Vagina (tissue), 2 donors: ENCODE measurements at regions not wholly inside any gene's neighbourhood (a gene's known extent, or its start where the extent isn't known, plus 50 kb on each side); places are given as distances from the start of the nearest gene placed in this dataset.

Experiments used
- DNase-seq, 2 donors: peaks; one replicate each; pipeline ENCODE4 v3.0.0-alpha.2; 2017; ENCODE audit errors: extremely low spot score in 2 of 2
- H3K27ac ChIP-seq: fragments of 200-600 bp; sonication (generic); one replicate; pipeline ENCODE4 v1.5.1; 2019
- H3K27me3 ChIP-seq: fragments of 200-600 bp; sonication (generic); one replicate; pipeline ENCODE4 v1.5.1; 2019
- H3K36me3 ChIP-seq, 2 donors: fragments of 200-600 bp; sonication (generic); one replicate each; pipeline ENCODE4 v1.5.1; 2017 to 2019
- H3K4me1 ChIP-seq: fragments of 200-600 bp; sonication (generic); one replicate; pipeline ENCODE4 v1.5.1; 2019
- H3K4me3 ChIP-seq, 2 donors: fragments of 200-600 bp; sonication (generic); 1 replicate in 1 of 2; 2 replicates in 1 of 2; pipeline ENCODE4 v1.5.1; 2016 to 2019
- H3K9me3 ChIP-seq: fragments of 200-600 bp; sonication (generic); one replicate; pipeline ENCODE4 v1.5.1; 2019
- POLR2A ChIP-seq, 2 donors: fragments of 450-650 bp; IDR thresholded peaks; one replicate each; pipeline ENCODE4 v1.6.1; 2017; ENCODE audit warnings: antibody characterized with exemption in 2 of 2, mild to moderate bottlenecking in 2 of 2, moderate library complexity in 2 of 2
- POLR2AphosphoS5 ChIP-seq, 2 donors: sonication (generic); formaldehyde crosslinking; IDR thresholded peaks; one replicate each; pipeline ENCODE4 v1.9.0; 2017; ENCODE audit warnings: antibody characterized with exemption in 2 of 2, mild to moderate bottlenecking in 2 of 2, low read depth in 1 of 2; ENCODE audit not compliant: insufficient read depth in 1 of 2
- intact Hi-C: fragments of 100-400 bp; cut with DNase I; formaldehyde crosslinking; loops from one replicate; pipeline ENCODE4 v1.15.1; 2023
- TF ChIP-seq, protein P1 (sequence below), 3 experiments: fragments of 450-650 bp in 2 of 3; fragments of 200-600 bp in 1 of 3; sonication (generic) in 1 of 3; IDR thresholded peaks; one replicate each; pipeline ENCODE4 v1.5.1; 2017 to 2019; ENCODE audit warnings: antibody characterized with exemption in 3 of 3, mild to moderate bottlenecking in 2 of 3, moderate library complexity in 2 of 3

DNA sequence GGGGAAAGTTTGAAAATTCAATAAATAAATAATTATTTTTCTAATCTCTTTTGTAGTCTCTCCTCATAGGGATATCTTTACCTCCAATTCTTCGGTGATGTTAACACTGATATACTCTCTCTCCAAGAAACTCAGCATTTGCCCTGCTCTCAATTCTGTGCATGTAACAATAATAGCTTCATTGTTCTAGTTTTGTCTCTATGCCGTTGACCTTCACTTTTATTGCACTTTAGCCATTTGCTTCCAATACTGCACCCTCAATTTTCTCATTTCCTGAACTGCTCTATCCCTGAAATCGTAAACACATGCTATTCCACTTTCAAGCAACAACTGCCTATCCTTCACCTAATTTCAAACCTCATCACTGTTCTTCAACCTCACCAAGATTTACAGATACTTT is 645.0 kb downstream of the C12orf50 start:
- no peak for TF ChIP-seq POLR2A (IDR thresholded peaks at IDR 0.05)
- TF ChIP-seq POLR2AphosphoS5 (IDR thresholded peaks at IDR 0.05; ENCODE audit: insufficient read depth in 1 of 2, low read depth in 1 of 2) = no peak
- TF ChIP-seq, protein P1, sequence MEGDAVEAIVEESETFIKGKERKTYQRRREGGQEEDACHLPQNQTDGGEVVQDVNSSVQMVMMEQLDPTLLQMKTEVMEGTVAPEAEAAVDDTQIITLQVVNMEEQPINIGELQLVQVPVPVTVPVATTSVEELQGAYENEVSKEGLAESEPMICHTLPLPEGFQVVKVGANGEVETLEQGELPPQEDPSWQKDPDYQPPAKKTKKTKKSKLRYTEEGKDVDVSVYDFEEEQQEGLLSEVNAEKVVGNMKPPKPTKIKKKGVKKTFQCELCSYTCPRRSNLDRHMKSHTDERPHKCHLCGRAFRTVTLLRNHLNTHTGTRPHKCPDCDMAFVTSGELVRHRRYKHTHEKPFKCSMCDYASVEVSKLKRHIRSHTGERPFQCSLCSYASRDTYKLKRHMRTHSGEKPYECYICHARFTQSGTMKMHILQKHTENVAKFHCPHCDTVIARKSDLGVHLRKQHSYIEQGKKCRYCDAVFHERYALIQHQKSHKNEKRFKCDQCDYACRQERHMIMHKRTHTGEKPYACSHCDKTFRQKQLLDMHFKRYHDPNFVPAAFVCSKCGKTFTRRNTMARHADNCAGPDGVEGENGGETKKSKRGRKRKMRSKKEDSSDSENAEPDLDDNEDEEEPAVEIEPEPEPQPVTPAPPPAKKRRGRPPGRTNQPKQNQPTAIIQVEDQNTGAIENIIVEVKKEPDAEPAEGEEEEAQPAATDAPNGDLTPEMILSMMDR (IDR thresholded peaks at IDR 0.05) = no peak
- Histone ChIP-seq H3K27me3 (no peaks in the 10 kb centered on the region), H3K27ac (no peak overlapping the region), H3K36me3 (no peaks in the 10 kb centered on the region), H3K9me3 (no peaks in the 10 kb centered on the region), H3K4me1 (no peaks in the 10 kb centered on the region), H3K4me3 (no peak overlapping the region)
- intact Hi-C loops = no loop called here
- DNase-seq = no peak

DNA sequence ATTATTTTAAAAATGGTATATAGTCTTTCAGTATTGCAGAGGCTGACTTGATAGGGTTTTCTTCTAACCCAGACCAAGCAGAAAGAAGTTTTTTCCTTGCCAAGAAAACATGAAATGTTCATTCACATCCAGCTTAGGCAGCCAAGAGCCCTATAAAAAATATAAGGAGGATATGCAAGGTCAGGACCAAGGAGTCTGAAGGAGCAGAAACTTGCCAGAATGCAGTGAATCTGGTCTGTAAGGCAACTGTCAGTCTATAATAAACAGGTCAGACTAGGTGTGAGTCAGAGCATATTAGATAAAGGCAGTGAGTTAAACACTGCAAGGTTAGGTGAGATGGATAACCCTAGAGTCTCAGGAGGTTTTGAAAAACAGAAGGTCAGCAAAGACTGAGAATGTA is 645.5 kb downstream of the C12orf50 start:
- Histone ChIP-seq H3K27me3 (no peaks in the 10 kb centered on the region), H3K27ac (no peak overlapping the region), H3K9me3 (no peaks in the 10 kb centered on the region), H3K36me3 (no peaks in the 10 kb centered on the region), H3K4me3 (no peak overlapping the region), H3K4me1 (no peaks in the 10 kb centered on the region)
- DNase-seq = no peak
- TF ChIP-seq POLR2A (IDR thresholded peaks at IDR 0.05) (no peak), POLR2AphosphoS5 (IDR thresholded peaks at IDR 0.05; ENCODE audit: insufficient read depth in 1 of 2, low read depth in 1 of 2) (no peak)
- TF ChIP-seq, protein P1 (IDR thresholded peaks at IDR 0.05) = no peak
- intact Hi-C loops = no loop called here

DNA sequence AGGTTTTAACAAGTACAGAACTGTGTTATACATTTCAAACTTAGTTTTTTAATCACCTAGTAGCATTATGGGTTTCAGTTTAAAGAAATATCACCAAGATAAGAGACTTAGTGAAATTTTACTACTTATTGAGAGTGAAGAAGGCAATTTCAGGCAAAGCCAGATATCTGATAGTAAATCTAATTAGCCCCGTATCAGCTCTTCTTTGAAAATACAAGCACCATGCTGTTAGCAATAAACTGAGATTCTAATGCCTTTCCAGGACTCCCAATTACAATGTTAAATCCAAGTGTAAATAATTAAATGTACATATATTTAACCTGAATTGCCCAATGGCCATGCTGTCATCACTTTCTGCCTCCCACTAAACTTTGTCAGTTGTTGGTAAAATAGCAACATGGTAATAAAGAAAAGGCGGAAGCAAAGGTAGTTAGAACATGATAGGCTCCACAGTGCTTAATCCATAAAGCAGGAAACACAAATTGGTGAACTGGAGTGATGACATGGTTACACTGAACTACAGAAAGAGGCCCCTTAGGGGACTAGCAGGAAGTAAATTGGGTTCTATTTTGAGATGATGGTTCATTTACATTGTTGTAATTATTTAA is 646.1 kb downstream of the C12orf50 start:
- intact Hi-C loops = no loop called here
- Histone ChIP-seq H3K27ac (no peak overlapping the region), H3K9me3 (no peaks in the 10 kb centered on the region), H3K36me3 (no peaks in the 10 kb centered on the region), H3K4me1 (no peaks in the 10 kb centered on the region), H3K27me3 (no peaks in the 10 kb centered on the region), H3K4me3 (no peak overlapping the region)
- TF ChIP-seq POLR2A (IDR thresholded peaks at IDR 0.05) = no peak
- no peak for TF ChIP-seq POLR2AphosphoS5 (IDR thresholded peaks at IDR 0.05; ENCODE audit: insufficient read depth in 1 of 2, low read depth in 1 of 2)
- TF ChIP-seq, protein P1 (IDR thresholded peaks at IDR 0.05) = no peak
- DNase-seq = no peak

DNA sequence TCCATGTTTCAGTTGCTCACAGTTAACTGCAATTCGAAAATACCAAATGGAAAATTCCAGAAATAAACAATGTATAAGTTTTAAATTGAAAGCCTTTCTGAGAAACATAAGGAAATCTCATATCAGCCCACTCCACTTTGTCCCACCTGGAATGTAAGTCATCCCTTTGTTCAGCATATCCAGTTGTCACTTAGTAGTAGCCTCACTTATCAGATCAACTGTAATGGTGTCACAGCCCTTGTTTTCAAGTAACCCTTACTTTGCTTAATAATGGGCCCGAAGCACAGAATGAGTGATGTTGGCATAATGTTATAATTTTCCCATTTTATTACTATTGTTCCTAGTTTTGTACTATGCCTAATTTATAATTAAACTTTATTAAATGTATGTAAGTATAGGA is 646.8 kb downstream of the C12orf50 start:
- Histone ChIP-seq H3K36me3 (no peaks in the 10 kb centered on the region), H3K9me3 (no peaks in the 10 kb centered on the region), H3K27me3 (no peaks in the 10 kb centered on the region), H3K4me3 (no peak overlapping the region), H3K27ac (no peak overlapping the region), H3K4me1 (no peaks in the 10 kb centered on the region)
- no peak for DNase-seq
- intact Hi-C loops = no loop called here
- TF ChIP-seq, protein P1 (IDR thresholded peaks at IDR 0.05) = no peak
- TF ChIP-seq POLR2AphosphoS5 (IDR thresholded peaks at IDR 0.05; ENCODE audit: insufficient read depth in 1 of 2, low read depth in 1 of 2) (no peak), POLR2A (IDR thresholded peaks at IDR 0.05) (no peak)

DNA sequence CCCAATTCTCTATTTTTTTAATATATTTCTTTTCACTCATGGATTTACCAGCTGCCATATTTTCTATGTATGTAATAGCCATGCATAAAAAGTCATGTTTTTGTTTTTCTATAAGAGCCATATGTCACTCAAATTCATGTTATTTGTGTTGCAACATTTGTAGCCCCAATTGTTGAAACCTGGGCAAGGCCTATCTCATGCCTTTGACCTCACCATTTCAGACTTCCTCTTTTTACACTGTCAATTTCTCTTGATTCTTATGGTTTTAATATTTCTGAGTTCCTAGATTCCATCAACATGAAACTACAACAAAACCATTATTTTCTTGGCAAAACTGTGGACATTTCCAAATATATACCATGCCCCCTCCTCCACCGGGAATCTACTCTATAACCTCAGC is 647.5 kb downstream of the C12orf50 start:
- Histone ChIP-seq H3K9me3 (no peaks in the 10 kb centered on the region), H3K36me3 (no peaks in the 10 kb centered on the region), H3K4me3 (no peak overlapping the region), H3K4me1 (no peaks in the 10 kb centered on the region), H3K27me3 (no peaks in the 10 kb centered on the region), H3K27ac (no peak overlapping the region)
- DNase-seq = no peak
- no peak for TF ChIP-seq POLR2A (IDR thresholded peaks at IDR 0.05)
- TF ChIP-seq, protein P1 (IDR thresholded peaks at IDR 0.05) = no peak
- no peak for TF ChIP-seq POLR2AphosphoS5 (IDR thresholded peaks at IDR 0.05; ENCODE audit: insufficient read depth in 1 of 2, low read depth in 1 of 2)
- intact Hi-C loops = no loop called here
